ENCODE measurements at regions not wholly inside any gene's neighbourhood (a gene's known extent, or its start where the extent isn't known, plus 50 kb on each side); places are given as distances from the start of the nearest gene placed in this dataset.

DNA sequence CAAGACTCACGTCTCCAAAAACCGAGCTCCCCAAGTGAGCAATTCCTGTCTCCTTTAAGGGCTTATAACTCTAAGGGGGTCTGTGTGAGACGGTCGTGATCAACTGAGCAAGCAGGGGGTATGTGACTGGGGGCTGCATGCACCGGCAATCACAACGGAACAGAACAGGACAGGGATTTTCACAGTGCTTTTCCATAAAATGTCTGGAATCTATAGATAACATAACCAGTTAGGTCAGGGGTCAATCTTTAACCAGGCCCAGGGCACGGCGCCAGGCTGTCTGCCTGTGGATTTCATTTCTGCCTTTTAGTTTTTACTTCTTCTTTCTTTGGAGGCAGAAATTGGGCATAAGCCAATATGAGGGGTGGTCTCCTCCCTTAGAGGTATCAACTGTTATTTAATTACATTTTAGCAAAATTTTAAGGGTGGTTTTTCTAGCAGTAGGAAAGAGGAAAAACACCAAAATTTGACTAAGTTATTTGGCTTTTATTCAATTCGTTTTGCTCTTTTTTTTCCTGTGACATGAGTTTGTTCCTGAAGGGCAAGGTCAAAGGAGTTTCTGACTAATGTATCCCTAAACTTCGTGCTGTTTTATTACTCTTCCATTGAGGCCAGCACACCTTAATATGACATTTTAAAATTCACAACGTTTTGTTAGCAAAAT lies 121.4 kb upstream of the SEC61G start:
- TF ChIP-seq, protein P1, sequence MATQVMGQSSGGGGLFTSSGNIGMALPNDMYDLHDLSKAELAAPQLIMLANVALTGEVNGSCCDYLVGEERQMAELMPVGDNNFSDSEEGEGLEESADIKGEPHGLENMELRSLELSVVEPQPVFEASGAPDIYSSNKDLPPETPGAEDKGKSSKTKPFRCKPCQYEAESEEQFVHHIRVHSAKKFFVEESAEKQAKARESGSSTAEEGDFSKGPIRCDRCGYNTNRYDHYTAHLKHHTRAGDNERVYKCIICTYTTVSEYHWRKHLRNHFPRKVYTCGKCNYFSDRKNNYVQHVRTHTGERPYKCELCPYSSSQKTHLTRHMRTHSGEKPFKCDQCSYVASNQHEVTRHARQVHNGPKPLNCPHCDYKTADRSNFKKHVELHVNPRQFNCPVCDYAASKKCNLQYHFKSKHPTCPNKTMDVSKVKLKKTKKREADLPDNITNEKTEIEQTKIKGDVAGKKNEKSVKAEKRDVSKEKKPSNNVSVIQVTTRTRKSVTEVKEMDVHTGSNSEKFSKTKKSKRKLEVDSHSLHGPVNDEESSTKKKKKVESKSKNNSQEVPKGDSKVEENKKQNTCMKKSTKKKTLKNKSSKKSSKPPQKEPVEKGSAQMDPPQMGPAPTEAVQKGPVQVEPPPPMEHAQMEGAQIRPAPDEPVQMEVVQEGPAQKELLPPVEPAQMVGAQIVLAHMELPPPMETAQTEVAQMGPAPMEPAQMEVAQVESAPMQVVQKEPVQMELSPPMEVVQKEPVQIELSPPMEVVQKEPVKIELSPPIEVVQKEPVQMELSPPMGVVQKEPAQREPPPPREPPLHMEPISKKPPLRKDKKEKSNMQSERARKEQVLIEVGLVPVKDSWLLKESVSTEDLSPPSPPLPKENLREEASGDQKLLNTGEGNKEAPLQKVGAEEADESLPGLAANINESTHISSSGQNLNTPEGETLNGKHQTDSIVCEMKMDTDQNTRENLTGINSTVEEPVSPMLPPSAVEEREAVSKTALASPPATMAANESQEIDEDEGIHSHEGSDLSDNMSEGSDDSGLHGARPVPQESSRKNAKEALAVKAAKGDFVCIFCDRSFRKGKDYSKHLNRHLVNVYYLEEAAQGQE (IDR thresholded peaks at IDR 0.05; ENCODE audit: insufficient read depth in 1 of 2, low read depth in 2 of 2, low read length in 1 of 2) = no peak
- TF ChIP-seq, protein P2, sequence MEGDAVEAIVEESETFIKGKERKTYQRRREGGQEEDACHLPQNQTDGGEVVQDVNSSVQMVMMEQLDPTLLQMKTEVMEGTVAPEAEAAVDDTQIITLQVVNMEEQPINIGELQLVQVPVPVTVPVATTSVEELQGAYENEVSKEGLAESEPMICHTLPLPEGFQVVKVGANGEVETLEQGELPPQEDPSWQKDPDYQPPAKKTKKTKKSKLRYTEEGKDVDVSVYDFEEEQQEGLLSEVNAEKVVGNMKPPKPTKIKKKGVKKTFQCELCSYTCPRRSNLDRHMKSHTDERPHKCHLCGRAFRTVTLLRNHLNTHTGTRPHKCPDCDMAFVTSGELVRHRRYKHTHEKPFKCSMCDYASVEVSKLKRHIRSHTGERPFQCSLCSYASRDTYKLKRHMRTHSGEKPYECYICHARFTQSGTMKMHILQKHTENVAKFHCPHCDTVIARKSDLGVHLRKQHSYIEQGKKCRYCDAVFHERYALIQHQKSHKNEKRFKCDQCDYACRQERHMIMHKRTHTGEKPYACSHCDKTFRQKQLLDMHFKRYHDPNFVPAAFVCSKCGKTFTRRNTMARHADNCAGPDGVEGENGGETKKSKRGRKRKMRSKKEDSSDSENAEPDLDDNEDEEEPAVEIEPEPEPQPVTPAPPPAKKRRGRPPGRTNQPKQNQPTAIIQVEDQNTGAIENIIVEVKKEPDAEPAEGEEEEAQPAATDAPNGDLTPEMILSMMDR (IDR thresholded peaks at IDR 0.05) = no peak
- TF ChIP-seq SIN3A (IDR thresholded peaks at IDR 0.05; ENCODE audit: borderline replicate concordance, insufficient read depth, low read depth, low read length) = no peak

Measured in Panc1 (cell line).